ENCODE measurements at regions not wholly inside any gene's neighbourhood (a gene's known extent, or its start where the extent isn't known, plus 50 kb on each side); places are given as distances from the start of the nearest gene placed in this dataset.

GRCh38 chr1:47580451-47580995 is 142.7 kb downstream of the FOXD2 start:
- Histone ChIP-seq H3K9ac (ENCODE audit: low read depth in 1 of 2, low read length in 2 of 2) (no peak overlapping the region), H3K36me3 (ENCODE audit: control insufficient read depth in 1 of 2, insufficient read depth in 2 of 2, low read length in 2 of 2) (no peaks in the 10 kb centered on the region)

GRCh38 chr1:47582891-47583608 is 145.2 kb downstream of the FOXD2 start:
- Histone ChIP-seq H3K4me1 (ENCODE audit: control insufficient read depth in 1 of 2, insufficient read depth in 2 of 2, low read length in 2 of 2) (no peaks in the 10 kb centered on the region), H3K27me3 (ENCODE audit: control insufficient read depth in 1 of 2, insufficient read depth in 2 of 2, low read length in 2 of 2) (peaks cover 0 to 7% of the 10 kb centered on the region in 2 donors), H3K27ac (ENCODE audit: low read depth, low read length) (no peak overlapping the region), H3K9ac (ENCODE audit: low read depth in 1 of 2, low read length in 2 of 2) (no peak overlapping the region), H3K36me3 (ENCODE audit: control insufficient read depth in 1 of 2, insufficient read depth in 2 of 2, low read length in 2 of 2) (no peaks in the 10 kb centered on the region), H3K4me3 (ENCODE audit: low read depth in 1 of 2, low read length in 2 of 2) (no peak overlapping the region), H3K9me3 (ENCODE audit: control insufficient read depth in 1 of 2, low read length in 2 of 2) (no peaks in the 10 kb centered on the region)

More at GRCh38 chr1:47580451-47580995, 142.7 kb downstream of the FOXD2 start:
- Histone ChIP-seq H3K9me3 (ENCODE audit: control insufficient read depth in 1 of 2, low read length in 2 of 2) (no peaks in the 10 kb centered on the region), H3K27ac (ENCODE audit: low read depth, low read length) (no peak overlapping the region), H3K4me3 (ENCODE audit: low read depth in 1 of 2, low read length in 2 of 2) (no peak overlapping the region), H3K27me3 (ENCODE audit: control insufficient read depth in 1 of 2, insufficient read depth in 2 of 2, low read length in 2 of 2) (peaks cover 5 to 15% of the 10 kb centered on the region in 2 donors), H3K4me1 (ENCODE audit: control insufficient read depth in 1 of 2, insufficient read depth in 2 of 2, low read length in 2 of 2) (no peaks in the 10 kb centered on the region)

- no peak overlapping the region for H3K4me3 ChIP-seq (ENCODE audit: low read depth in 1 of 2, low read length in 2 of 2)
- no peaks in the 10 kb centered on the region for H3K4me1 ChIP-seq (ENCODE audit: control insufficient read depth in 1 of 2, insufficient read depth in 2 of 2, low read length in 2 of 2)
- H3K27ac ChIP-seq (ENCODE audit: low read depth, low read length), result no peak overlapping the region
Observed at GRCh38 chr1:47584249-47584648, 146.4 kb downstream of the FOXD2 start.

GRCh38 chr1:47585141-47585902 is 147.5 kb downstream of the FOXD2 start:
- Histone ChIP-seq H3K27ac (ENCODE audit: low read depth, low read length) (no peak overlapping the region), H3K9ac (ENCODE audit: low read depth in 1 of 2, low read length in 2 of 2) (no peak overlapping the region), H3K27me3 (ENCODE audit: control insufficient read depth in 1 of 2, insufficient read depth in 2 of 2, low read length in 2 of 2) (peaks cover 4 to 7% of the 10 kb centered on the region in 2 donors), H3K9me3 (ENCODE audit: control insufficient read depth in 1 of 2, low read length in 2 of 2) (no peaks in the 10 kb centered on the region), H3K4me3 (ENCODE audit: low read depth in 1 of 2, low read length in 2 of 2) (no peak overlapping the region), H3K36me3 (ENCODE audit: control insufficient read depth in 1 of 2, insufficient read depth in 2 of 2, low read length in 2 of 2) (no peaks in the 10 kb centered on the region), H3K4me1 (ENCODE audit: control insufficient read depth in 1 of 2, insufficient read depth in 2 of 2, low read length in 2 of 2) (no peaks in the 10 kb centered on the region)

More at GRCh38 chr1:47584249-47584648, 146.4 kb downstream of the FOXD2 start:
- Histone ChIP-seq H3K9me3 (ENCODE audit: control insufficient read depth in 1 of 2, low read length in 2 of 2) (no peaks in the 10 kb centered on the region), H3K27me3 (ENCODE audit: control insufficient read depth in 1 of 2, insufficient read depth in 2 of 2, low read length in 2 of 2) (peaks cover 0 to 7% of the 10 kb centered on the region in 2 donors), H3K36me3 (ENCODE audit: control insufficient read depth in 1 of 2, insufficient read depth in 2 of 2, low read length in 2 of 2) (no peaks in the 10 kb centered on the region), H3K9ac (ENCODE audit: low read depth in 1 of 2, low read length in 2 of 2) (no peak overlapping the region)

- Histone ChIP-seq H3K27me3 (ENCODE audit: control insufficient read depth in 1 of 2, insufficient read depth in 2 of 2, low read length in 2 of 2) (peaks cover 16 to 20% of the 10 kb centered on the region in 2 donors), H3K27ac (ENCODE audit: low read depth, low read length) (no peak overlapping the region), H3K9me3 (ENCODE audit: control insufficient read depth in 1 of 2, low read length in 2 of 2) (no peaks in the 10 kb centered on the region), H3K36me3 (ENCODE audit: control insufficient read depth in 1 of 2, insufficient read depth in 2 of 2, low read length in 2 of 2) (no peaks in the 10 kb centered on the region), H3K4me3 (ENCODE audit: low read depth in 1 of 2, low read length in 2 of 2) (no peak overlapping the region), H3K4me1 (ENCODE audit: control insufficient read depth in 1 of 2, insufficient read depth in 2 of 2, low read length in 2 of 2) (no peaks in the 10 kb centered on the region), H3K9ac (ENCODE audit: low read depth in 1 of 2, low read length in 2 of 2) (no peak overlapping the region)
Observed at GRCh38 chr1:47587891-47588582, 150.2 kb downstream of the FOXD2 start.

- no peak overlapping the region for H3K9ac ChIP-seq (ENCODE audit: low read depth in 1 of 2, low read length in 2 of 2)
- H3K4me1 ChIP-seq (ENCODE audit: control insufficient read depth in 1 of 2, insufficient read depth in 2 of 2, low read length in 2 of 2), result no peaks in the 10 kb centered on the region
- no peaks in the 10 kb centered on the region for H3K36me3 ChIP-seq (ENCODE audit: control insufficient read depth in 1 of 2, insufficient read depth in 2 of 2, low read length in 2 of 2)
- no peak overlapping the region for H3K27ac ChIP-seq (ENCODE audit: low read depth, low read length)
- H3K27me3 ChIP-seq (ENCODE audit: control insufficient read depth in 1 of 2, insufficient read depth in 2 of 2, low read length in 2 of 2), result peaks cover 25 to 31% of the 10 kb centered on the region in 2 donors
- no peaks in the 10 kb centered on the region for H3K9me3 ChIP-seq (ENCODE audit: control insufficient read depth in 1 of 2, low read length in 2 of 2)
- no peak overlapping the region for H3K4me3 ChIP-seq (ENCODE audit: low read depth in 1 of 2, low read length in 2 of 2)
Observed at GRCh38 chr1:47590523-47591225, 152.8 kb downstream of the FOXD2 start.

GRCh38 chr1:47591801-47592200 is 154.0 kb downstream of the FOXD2 start:
- H3K27me3 ChIP-seq (ENCODE audit: control insufficient read depth in 1 of 2, insufficient read depth in 2 of 2, low read length in 2 of 2), result peaks cover 25 to 31% of the 10 kb centered on the region in 2 donors
- H3K4me3 ChIP-seq (ENCODE audit: low read depth in 1 of 2, low read length in 2 of 2), result no peak overlapping the region
- H3K27ac ChIP-seq (ENCODE audit: low read depth, low read length), result no peak overlapping the region
- H3K4me1 ChIP-seq (ENCODE audit: control insufficient read depth in 1 of 2, insufficient read depth in 2 of 2, low read length in 2 of 2), result no peaks in the 10 kb centered on the region
- H3K36me3 ChIP-seq (ENCODE audit: control insufficient read depth in 1 of 2, insufficient read depth in 2 of 2, low read length in 2 of 2), result no peaks in the 10 kb centered on the region
- H3K9me3 ChIP-seq (ENCODE audit: control insufficient read depth in 1 of 2, low read length in 2 of 2), result no peaks in the 10 kb centered on the region
- no peak overlapping the region for H3K9ac ChIP-seq (ENCODE audit: low read depth in 1 of 2, low read length in 2 of 2)

GRCh38 chr1:47592296-47593012 is 154.6 kb downstream of the FOXD2 start:
- H3K27ac ChIP-seq (ENCODE audit: low read depth, low read length), result no peak overlapping the region
- H3K36me3 ChIP-seq (ENCODE audit: control insufficient read depth in 1 of 2, insufficient read depth in 2 of 2, low read length in 2 of 2), result no peaks in the 10 kb centered on the region
- H3K9ac ChIP-seq (ENCODE audit: low read depth in 1 of 2, low read length in 2 of 2), result no peak overlapping the region
- H3K4me1 ChIP-seq (ENCODE audit: control insufficient read depth in 1 of 2, insufficient read depth in 2 of 2, low read length in 2 of 2), result no peaks in the 10 kb centered on the region
- no peaks in the 10 kb centered on the region for H3K9me3 ChIP-seq (ENCODE audit: control insufficient read depth in 1 of 2, low read length in 2 of 2)
- H3K4me3 ChIP-seq (ENCODE audit: low read depth in 1 of 2, low read length in 2 of 2), result no peak overlapping the region
- H3K27me3 ChIP-seq (ENCODE audit: control insufficient read depth in 1 of 2, insufficient read depth in 2 of 2, low read length in 2 of 2), result peaks cover 25 to 31% of the 10 kb centered on the region in 2 donors

- no peak overlapping the region for H3K9ac ChIP-seq (ENCODE audit: low read depth in 1 of 2, low read length in 2 of 2)
- no peak overlapping the region for H3K4me3 ChIP-seq (ENCODE audit: low read depth in 1 of 2, low read length in 2 of 2)
- no peaks in the 10 kb centered on the region for H3K36me3 ChIP-seq (ENCODE audit: control insufficient read depth in 1 of 2, insufficient read depth in 2 of 2, low read length in 2 of 2)
- H3K27ac ChIP-seq (ENCODE audit: low read depth, low read length), result no peak overlapping the region
- H3K9me3 ChIP-seq (ENCODE audit: control insufficient read depth in 1 of 2, low read length in 2 of 2), result no peaks in the 10 kb centered on the region
- peaks cover 25 to 31% of the 10 kb centered on the region in 2 donors for H3K27me3 ChIP-seq (ENCODE audit: control insufficient read depth in 1 of 2, insufficient read depth in 2 of 2, low read length in 2 of 2)
- H3K4me1 ChIP-seq (ENCODE audit: control insufficient read depth in 1 of 2, insufficient read depth in 2 of 2, low read length in 2 of 2), result no peaks in the 10 kb centered on the region
Observed at GRCh38 chr1:47593013-47593568, 155.2 kb downstream of the FOXD2 start.
